ENCODE measurements at regions not wholly inside any gene's neighbourhood (a gene's known extent, or its start where the extent isn't known, plus 50 kb on each side); places are given as distances from the start of the nearest gene placed in this dataset.

GRCh38 chr2:118569876-118570535 is 277.4 kb downstream of the EN1 start:
- H3K36me3 Mint-ChIP-seq, result no peaks in the 10 kb centered on the region
- Histone ChIP-seq H3K27ac (no peak overlapping the region), H3K9ac (no peak overlapping the region), H3K79me2 (ENCODE audit: low read depth) (no peaks in the 10 kb centered on the region), H3K4me1 (peaks cover 12% of the 10 kb centered on the region), H2AFZ (replicated peaks) (no peak overlapping the region), H3K27me3 (no peaks in the 10 kb centered on the region), H3K9me3 (ENCODE audit: low read depth) (no peaks in the 10 kb centered on the region), H3K36me3 (no peaks in the 10 kb centered on the region), H3K4me3 (no peak overlapping the region), H4K20me1 (ENCODE audit: low read depth) (no peaks in the 10 kb centered on the region), H3F3A (ENCODE audit: low read depth) (no peaks in the 10 kb centered on the region), H3K4me2 (no peak overlapping the region)
- no peak for TF ChIP-seq EZH2 (IDR thresholded peaks at IDR 0.05)
- no peak for TF ChIP-seq CTCF (IDR thresholded peaks at IDR 0.05)
- TF ChIP-seq EZH2phosphoT487 (IDR thresholded peaks at IDR 0.05), result no peak
- H3K27me3 Mint-ChIP-seq (ENCODE audit: insufficient read depth, low read depth), result peaks cover 2% of the 10 kb centered on the region
- no peak for DNase-seq (ENCODE audit: low spot score)
- H3K4me3 Mint-ChIP-seq, result no peak overlapping the region
- H3K4me1 Mint-ChIP-seq, result peaks cover 10% of the 10 kb centered on the region
- no peak overlapping the region for H3K27ac Mint-ChIP-seq
- H3K9me3 Mint-ChIP-seq, result no peaks in the 10 kb centered on the region

- H3K9me3 Mint-ChIP-seq, result no peaks in the 10 kb centered on the region
- Histone ChIP-seq H2AFZ (replicated peaks) (no peak overlapping the region), H3K27ac (no peak overlapping the region), H3K4me1 (peaks cover 12% of the 10 kb centered on the region), H3K4me2 (no peak overlapping the region), H4K20me1 (ENCODE audit: low read depth) (no peaks in the 10 kb centered on the region), H3K4me3 (no peak overlapping the region), H3K79me2 (ENCODE audit: low read depth) (no peaks in the 10 kb centered on the region), H3F3A (ENCODE audit: low read depth) (no peaks in the 10 kb centered on the region), H3K27me3 (no peaks in the 10 kb centered on the region), H3K9ac (no peak overlapping the region), H3K36me3 (no peaks in the 10 kb centered on the region), H3K9me3 (ENCODE audit: low read depth) (no peaks in the 10 kb centered on the region)
- TF ChIP-seq EZH2phosphoT487 (IDR thresholded peaks at IDR 0.05) (no peak), EZH2 (IDR thresholded peaks at IDR 0.05) (no peak), CTCF (IDR thresholded peaks at IDR 0.05) (no peak)
- peaks cover 2% of the 10 kb centered on the region for H3K27me3 Mint-ChIP-seq (ENCODE audit: insufficient read depth, low read depth)
- peak overlapping the region; percentile 42 for H3K27ac Mint-ChIP-seq
- H3K36me3 Mint-ChIP-seq, result no peaks in the 10 kb centered on the region
- H3K4me1 Mint-ChIP-seq, result peaks cover 10% of the 10 kb centered on the region
- no peak overlapping the region for H3K4me3 Mint-ChIP-seq
- DNase-seq (ENCODE audit: low spot score), result no peak
Observed at GRCh38 chr2:118568700-118569099, 278.7 kb downstream of the EN1 start.

GRCh38 chr2:118565786-118566540 is 281.5 kb downstream of the EN1 start:
- H3K27ac ChIP-seq, result no peak overlapping the region
- Mint-ChIP-seq H3K27ac (no peak overlapping the region), H3K4me1 (peaks cover 10% of the 10 kb centered on the region), H3K27me3 (ENCODE audit: insufficient read depth, low read depth) (peaks cover 2% of the 10 kb centered on the region), H3K9me3 (no peaks in the 10 kb centered on the region), H3K4me3 (no peak overlapping the region), H3K36me3 (no peaks in the 10 kb centered on the region)
- TF ChIP-seq EZH2 (IDR thresholded peaks at IDR 0.05) (no peak), EZH2phosphoT487 (IDR thresholded peaks at IDR 0.05) (no peak), CTCF (IDR thresholded peaks at IDR 0.05) (no peak)
- H3K4me1 ChIP-seq, result peaks cover 12% of the 10 kb centered on the region
- no peak overlapping the region for H2AFZ ChIP-seq (replicated peaks)
- no peaks in the 10 kb centered on the region for H4K20me1 ChIP-seq (ENCODE audit: low read depth)
- DNase-seq (ENCODE audit: low spot score), result no peak
- H3K9ac ChIP-seq, result no peak overlapping the region
- H3K9me3 ChIP-seq (ENCODE audit: low read depth), result no peaks in the 10 kb centered on the region
- no peaks in the 10 kb centered on the region for H3F3A ChIP-seq (ENCODE audit: low read depth)
- H3K27me3 ChIP-seq, result no peaks in the 10 kb centered on the region
- H3K4me3 ChIP-seq, result no peak overlapping the region
- no peaks in the 10 kb centered on the region for H3K79me2 ChIP-seq (ENCODE audit: low read depth)
- no peaks in the 10 kb centered on the region for H3K36me3 ChIP-seq
- H3K4me2 ChIP-seq, result no peak overlapping the region

All from neural progenitor cell (in vitro differentiated cells).